Panc1 (cell line): ENCODE measurements at regions not wholly inside any gene's neighbourhood (a gene's known extent, or its start where the extent isn't known, plus 50 kb on each side); places are given as distances from the start of the nearest gene placed in this dataset.

Experiments used
- CTCF ChIP-seq: fragments of 450-650 bp; IDR thresholded peaks from 2 replicates; pipeline ENCODE4 v1.5.1; 2017; ENCODE audit warnings: mild to moderate bottlenecking
- POLR2AphosphoS5 ChIP-seq: IDR thresholded peaks from 2 replicates; pipeline ENCODE4 v1.6.1; 2012; ENCODE audit warnings: mild to moderate bottlenecking, low read depth, low read length, moderate library complexity
- TF ChIP-seq, protein P1 (sequence below), 2 experiments: IDR thresholded peaks; 2 replicates each; pipeline ENCODE4 v1.6.1; 2011 to 2012; ENCODE audit warnings: low read depth in 2 of 2, control low read depth in 1 of 2, low read length in 1 of 2, mild to moderate bottlenecking in 1 of 2, moderate library complexity in 1 of 2; ENCODE audit not compliant: insufficient read depth in 1 of 2

GRCh38 chr17:34420254-34420766 is 57.3 kb upstream of the CCL1 start:
- peak; percentile 91 for TF ChIP-seq CTCF
- TF ChIP-seq POLR2AphosphoS5: no peak
- TF ChIP-seq, protein P1, sequence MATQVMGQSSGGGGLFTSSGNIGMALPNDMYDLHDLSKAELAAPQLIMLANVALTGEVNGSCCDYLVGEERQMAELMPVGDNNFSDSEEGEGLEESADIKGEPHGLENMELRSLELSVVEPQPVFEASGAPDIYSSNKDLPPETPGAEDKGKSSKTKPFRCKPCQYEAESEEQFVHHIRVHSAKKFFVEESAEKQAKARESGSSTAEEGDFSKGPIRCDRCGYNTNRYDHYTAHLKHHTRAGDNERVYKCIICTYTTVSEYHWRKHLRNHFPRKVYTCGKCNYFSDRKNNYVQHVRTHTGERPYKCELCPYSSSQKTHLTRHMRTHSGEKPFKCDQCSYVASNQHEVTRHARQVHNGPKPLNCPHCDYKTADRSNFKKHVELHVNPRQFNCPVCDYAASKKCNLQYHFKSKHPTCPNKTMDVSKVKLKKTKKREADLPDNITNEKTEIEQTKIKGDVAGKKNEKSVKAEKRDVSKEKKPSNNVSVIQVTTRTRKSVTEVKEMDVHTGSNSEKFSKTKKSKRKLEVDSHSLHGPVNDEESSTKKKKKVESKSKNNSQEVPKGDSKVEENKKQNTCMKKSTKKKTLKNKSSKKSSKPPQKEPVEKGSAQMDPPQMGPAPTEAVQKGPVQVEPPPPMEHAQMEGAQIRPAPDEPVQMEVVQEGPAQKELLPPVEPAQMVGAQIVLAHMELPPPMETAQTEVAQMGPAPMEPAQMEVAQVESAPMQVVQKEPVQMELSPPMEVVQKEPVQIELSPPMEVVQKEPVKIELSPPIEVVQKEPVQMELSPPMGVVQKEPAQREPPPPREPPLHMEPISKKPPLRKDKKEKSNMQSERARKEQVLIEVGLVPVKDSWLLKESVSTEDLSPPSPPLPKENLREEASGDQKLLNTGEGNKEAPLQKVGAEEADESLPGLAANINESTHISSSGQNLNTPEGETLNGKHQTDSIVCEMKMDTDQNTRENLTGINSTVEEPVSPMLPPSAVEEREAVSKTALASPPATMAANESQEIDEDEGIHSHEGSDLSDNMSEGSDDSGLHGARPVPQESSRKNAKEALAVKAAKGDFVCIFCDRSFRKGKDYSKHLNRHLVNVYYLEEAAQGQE (IDR thresholded peaks at IDR 0.05; ENCODE audit: insufficient read depth in 1 of 2, low read depth in 2 of 2, low read length in 1 of 2): no peak
